ENCODE measurements at regions not wholly inside any gene's neighbourhood (a gene's known extent, or its start where the extent isn't known, plus 50 kb on each side); places are given as distances from the start of the nearest gene placed in this dataset.
A peak's percentile ranks its signal among the peaks of the same experiment; 100 is the strongest.

- H3F3A ChIP-seq (ENCODE audit: low read depth), result no peaks in the 10 kb centered on the region
- no peaks in the 10 kb centered on the region for H3K27me3 ChIP-seq
- no peaks in the 10 kb centered on the region for H3K4me1 ChIP-seq
- no peaks in the 10 kb centered on the region for H3K9me3 ChIP-seq (ENCODE audit: low read depth)
- H2AFZ ChIP-seq (replicated peaks), result no peak overlapping the region
- H3K4me3 ChIP-seq, result no peak overlapping the region
- H3K4me2 ChIP-seq, result no peak overlapping the region
- H3K27ac Mint-ChIP-seq, result peak overlapping the region; percentile 11
- no peak overlapping the region for H3K9ac ChIP-seq
- H3K27ac ChIP-seq, result no peak overlapping the region
- H3K79me2 ChIP-seq (ENCODE audit: low read depth), result no peaks in the 10 kb centered on the region
- DNase-seq (ENCODE audit: low spot score), result no peak
- no peak overlapping the region for H3K4me3 Mint-ChIP-seq
- no peaks in the 10 kb centered on the region for H4K20me1 ChIP-seq (ENCODE audit: low read depth)
- peaks cover 15% of the 10 kb centered on the region for H3K4me1 Mint-ChIP-seq
- H3K36me3 ChIP-seq, result no peaks in the 10 kb centered on the region
- TF ChIP-seq CTCF (IDR thresholded peaks at IDR 0.05), result no peak
- no peak for TF ChIP-seq EZH2phosphoT487 (IDR thresholded peaks at IDR 0.05)
- TF ChIP-seq EZH2 (IDR thresholded peaks at IDR 0.05), result no peak
- no peaks in the 10 kb centered on the region for H3K27me3 Mint-ChIP-seq (ENCODE audit: insufficient read depth, low read depth)
- H3K9me3 Mint-ChIP-seq, result no peaks in the 10 kb centered on the region
- H3K36me3 Mint-ChIP-seq, result no peaks in the 10 kb centered on the region
Observed at GRCh38 chr4:152189451-152190179, 346.3 kb downstream of the FBXW7 start.

DNA sequence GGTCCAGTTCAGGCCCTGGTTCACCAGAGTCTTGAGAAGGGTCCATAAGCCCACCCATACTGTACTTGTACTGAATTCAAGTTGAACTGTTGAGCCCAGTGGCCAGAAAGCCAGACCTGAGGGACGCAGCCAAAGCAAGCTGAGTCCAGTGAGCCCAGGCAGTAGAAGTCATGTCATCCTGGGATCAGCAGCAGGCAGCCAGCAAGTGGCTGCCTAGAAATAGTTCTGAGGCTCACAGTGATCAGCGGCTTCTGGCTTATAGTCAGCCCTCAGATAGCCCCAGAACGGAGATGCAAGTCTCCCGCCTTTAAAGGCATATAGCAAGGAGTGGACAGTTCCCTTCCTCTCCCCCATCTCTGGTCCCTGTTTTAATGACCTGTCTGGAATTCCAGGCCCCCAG lies 347.1 kb downstream of the FBXW7 start:
- Histone ChIP-seq H3K4me3 (no peak overlapping the region), H3K4me1 (no peaks in the 10 kb centered on the region), H3K36me3 (no peaks in the 10 kb centered on the region), H3K9me3 (ENCODE audit: low read depth) (no peaks in the 10 kb centered on the region), H4K20me1 (ENCODE audit: low read depth) (no peaks in the 10 kb centered on the region), H3K79me2 (ENCODE audit: low read depth) (no peaks in the 10 kb centered on the region), H3K9ac (no peak overlapping the region), H3K4me2 (no peak overlapping the region), H3F3A (ENCODE audit: low read depth) (no peaks in the 10 kb centered on the region), H3K27ac (no peak overlapping the region), H3K27me3 (no peaks in the 10 kb centered on the region), H2AFZ (replicated peaks) (no peak overlapping the region)
- Mint-ChIP-seq H3K36me3 (no peaks in the 10 kb centered on the region), H3K4me1 (peaks cover 15% of the 10 kb centered on the region), H3K27ac (no peak overlapping the region), H3K9me3 (peaks cover 3% of the 10 kb centered on the region), H3K4me3 (no peak overlapping the region), H3K27me3 (ENCODE audit: insufficient read depth, low read depth) (no peaks in the 10 kb centered on the region)
- no peak for DNase-seq (ENCODE audit: low spot score)
- TF ChIP-seq EZH2 (IDR thresholded peaks at IDR 0.05) (no peak), EZH2phosphoT487 (IDR thresholded peaks at IDR 0.05) (no peak), CTCF (IDR thresholded peaks at IDR 0.05) (no peak)

DNA sequence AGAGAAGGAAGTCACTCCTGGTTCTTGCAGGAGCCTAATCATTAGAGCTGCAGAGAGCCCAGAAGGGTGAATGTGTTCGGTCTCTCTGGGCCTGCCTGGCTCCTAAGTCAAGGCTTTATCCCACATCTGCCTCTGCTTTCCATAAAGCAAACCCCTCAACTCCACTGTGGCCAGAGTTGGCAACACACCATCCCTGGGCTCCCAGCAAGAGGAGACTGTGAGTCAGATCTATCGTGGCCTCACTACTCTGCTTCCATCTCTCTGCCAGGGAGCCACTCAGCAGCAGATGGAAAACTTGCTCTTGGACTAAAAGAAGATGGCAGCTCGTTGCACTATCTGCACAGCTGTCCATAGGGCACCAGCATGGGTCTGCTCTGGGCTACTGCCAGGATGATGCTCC lies 348.2 kb downstream of the FBXW7 start:
- no peaks in the 10 kb centered on the region for H3K36me3 Mint-ChIP-seq

More for the DNA sequence above, 348.2 kb downstream of the FBXW7 start:
- H3K9ac ChIP-seq, result no peak overlapping the region
- Mint-ChIP-seq H3K4me3 (no peak overlapping the region), H3K27ac (no peak overlapping the region), H3K9me3 (peaks cover 6% of the 10 kb centered on the region), H3K4me1 (peaks cover 15% of the 10 kb centered on the region), H3K27me3 (ENCODE audit: insufficient read depth, low read depth) (peaks cover 3% of the 10 kb centered on the region)
- H3K36me3 ChIP-seq, result no peaks in the 10 kb centered on the region
- H3K79me2 ChIP-seq (ENCODE audit: low read depth), result no peaks in the 10 kb centered on the region
- no peaks in the 10 kb centered on the region for H3F3A ChIP-seq (ENCODE audit: low read depth)
- H3K4me1 ChIP-seq, result no peaks in the 10 kb centered on the region
- H3K4me2 ChIP-seq, result no peak overlapping the region
- H3K4me3 ChIP-seq, result no peak overlapping the region
- no peak overlapping the region for H3K27ac ChIP-seq
- no peak overlapping the region for H2AFZ ChIP-seq (replicated peaks)
- no peak for TF ChIP-seq CTCF (IDR thresholded peaks at IDR 0.05)
- no peak for TF ChIP-seq EZH2 (IDR thresholded peaks at IDR 0.05)
- no peak for TF ChIP-seq EZH2phosphoT487 (IDR thresholded peaks at IDR 0.05)
- H4K20me1 ChIP-seq (ENCODE audit: low read depth), result no peaks in the 10 kb centered on the region
- H3K9me3 ChIP-seq (ENCODE audit: low read depth), result no peaks in the 10 kb centered on the region
- no peaks in the 10 kb centered on the region for H3K27me3 ChIP-seq
- DNase-seq (ENCODE audit: low spot score), result no peak
